Colonic mucosa (tissue), 4 donors: ENCODE measurements at regions not wholly inside any gene's neighbourhood (a gene's known extent, or its start where the extent isn't known, plus 50 kb on each side); places are given as distances from the start of the nearest gene placed in this dataset.
A peak's percentile ranks its signal among the peaks of the same experiment; 100 is the strongest.

Source experiments
- DNase-seq: peaks from one replicate; pipeline ENCODE4 v3.0.0-alpha.2; 2020
- H3K27ac ChIP-seq: fragments of 200-600 bp; one replicate; pipeline ENCODE4 v1.8.0; 2021
- H3K27me3 ChIP-seq: fragments of 200-600 bp; one replicate; pipeline ENCODE4 v1.8.0; 2021
- H3K36me3 ChIP-seq: fragments of 200-600 bp; one replicate; pipeline ENCODE4 v1.8.0; 2021
- H3K4me1 ChIP-seq: fragments of 200-600 bp; one replicate; pipeline ENCODE4 v1.8.0; 2021; ENCODE audit warnings: mild to moderate bottlenecking
- H3K4me3 ChIP-seq: fragments of 200-600 bp; one replicate; pipeline ENCODE4 v1.8.0; 2021
- H3K9ac ChIP-seq, 2 donors: one replicate each; pipeline ENCODE4 v1.7.0; 2013; ENCODE audit warnings: control low read depth in 2 of 2, low read depth in 2 of 2, low read length in 2 of 2
- H3K9me3 ChIP-seq: fragments of 200-600 bp; one replicate; pipeline ENCODE4 v1.8.0; 2021
- intact Hi-C: fragments of 100-400 bp; cut with DNase I; formaldehyde crosslinking; loops from one replicate; pipeline ENCODE4 v1.14.1; 2022
- TF ChIP-seq, protein P1 (sequence below): fragments of 200-600 bp; IDR thresholded peaks from one replicate; pipeline ENCODE4 v1.8.0; 2022; ENCODE audit warnings: antibody characterized with exemption, mild to moderate bottlenecking
- donor health status: healthy.
- donor health status: DM: no; HTN: no; CAD: no.
- donor health status: DM: no; HTN: no; CAD: no.

DNA sequence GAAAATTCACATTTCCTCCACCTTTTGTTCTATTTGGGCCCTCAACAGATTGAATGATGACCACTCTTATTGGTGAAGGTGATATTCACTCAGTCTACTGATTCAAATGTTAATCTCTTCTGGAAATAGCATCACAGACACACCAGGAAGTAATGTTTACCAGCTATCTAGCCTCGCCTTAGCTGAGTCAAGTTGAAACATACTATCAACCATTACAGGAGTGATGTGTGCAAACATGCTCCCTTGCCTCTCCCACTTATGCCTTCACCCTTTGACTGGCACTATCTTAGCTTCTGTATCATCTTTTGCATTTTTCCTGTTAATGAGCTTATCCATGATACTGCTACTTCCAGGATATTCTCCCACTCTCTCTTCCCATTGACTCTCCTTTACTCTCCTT, 191.9 kb downstream of the CENPW start:
- Histone ChIP-seq H3K27me3 (no peaks in the 10 kb centered on the region), H3K9me3 (no peaks in the 10 kb centered on the region), H3K4me3 (no peak overlapping the region), H3K36me3 (no peaks in the 10 kb centered on the region), H3K4me1 (no peaks in the 10 kb centered on the region), H3K9ac (no peak overlapping the region), H3K27ac (peak overlapping the region; percentile 49)
- DNase-seq, result no peak
- TF ChIP-seq, protein P1, sequence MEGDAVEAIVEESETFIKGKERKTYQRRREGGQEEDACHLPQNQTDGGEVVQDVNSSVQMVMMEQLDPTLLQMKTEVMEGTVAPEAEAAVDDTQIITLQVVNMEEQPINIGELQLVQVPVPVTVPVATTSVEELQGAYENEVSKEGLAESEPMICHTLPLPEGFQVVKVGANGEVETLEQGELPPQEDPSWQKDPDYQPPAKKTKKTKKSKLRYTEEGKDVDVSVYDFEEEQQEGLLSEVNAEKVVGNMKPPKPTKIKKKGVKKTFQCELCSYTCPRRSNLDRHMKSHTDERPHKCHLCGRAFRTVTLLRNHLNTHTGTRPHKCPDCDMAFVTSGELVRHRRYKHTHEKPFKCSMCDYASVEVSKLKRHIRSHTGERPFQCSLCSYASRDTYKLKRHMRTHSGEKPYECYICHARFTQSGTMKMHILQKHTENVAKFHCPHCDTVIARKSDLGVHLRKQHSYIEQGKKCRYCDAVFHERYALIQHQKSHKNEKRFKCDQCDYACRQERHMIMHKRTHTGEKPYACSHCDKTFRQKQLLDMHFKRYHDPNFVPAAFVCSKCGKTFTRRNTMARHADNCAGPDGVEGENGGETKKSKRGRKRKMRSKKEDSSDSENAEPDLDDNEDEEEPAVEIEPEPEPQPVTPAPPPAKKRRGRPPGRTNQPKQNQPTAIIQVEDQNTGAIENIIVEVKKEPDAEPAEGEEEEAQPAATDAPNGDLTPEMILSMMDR, result no peak
- intact Hi-C loops, result no loop called here

- no peak for DNase-seq
- Histone ChIP-seq H3K9me3 (no peaks in the 10 kb centered on the region), H3K27me3 (no peaks in the 10 kb centered on the region), H3K4me1 (no peaks in the 10 kb centered on the region), H3K36me3 (no peaks in the 10 kb centered on the region), H3K4me3 (no peak overlapping the region), H3K9ac (no peak overlapping the region), H3K27ac (no peak overlapping the region)
- TF ChIP-seq, protein P1, result no peak
- intact Hi-C loops, result no loop called here
Observed at GRCh38 chr6:126534401-126534800, 194.5 kb downstream of the CENPW start.

GRCh38 chr6:126535138-126535537, 195.2 kb downstream of the CENPW start:
- Histone ChIP-seq H3K4me3 (no peak overlapping the region), H3K4me1 (no peaks in the 10 kb centered on the region), H3K9me3 (no peaks in the 10 kb centered on the region), H3K9ac (no peak overlapping the region), H3K36me3 (no peaks in the 10 kb centered on the region), H3K27me3 (no peaks in the 10 kb centered on the region), H3K27ac (no peak overlapping the region)
- DNase-seq, result no peak
- intact Hi-C loops, result no loop called here
- TF ChIP-seq, protein P1, result no peak

DNA sequence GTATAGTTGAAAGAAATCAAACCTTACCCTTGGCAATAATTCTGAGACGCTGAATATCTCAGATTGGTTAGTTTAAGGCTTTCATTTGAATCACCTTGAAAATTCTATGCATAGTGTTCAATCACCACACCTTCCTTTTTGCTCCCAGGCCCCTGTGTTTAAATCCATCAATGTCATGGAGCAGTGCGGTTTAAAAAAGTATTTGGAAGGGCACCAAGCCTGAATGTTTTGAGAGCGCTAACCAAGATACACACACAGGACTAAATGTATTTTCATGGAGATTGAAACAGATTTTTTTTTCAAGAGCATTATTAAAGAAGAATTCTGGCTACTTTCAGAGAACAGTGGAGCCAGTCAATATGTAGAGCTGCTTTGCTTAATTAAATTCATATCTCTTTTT, 195.7 kb downstream of the CENPW start:
- H3K36me3 ChIP-seq, result no peaks in the 10 kb centered on the region
- no peaks in the 10 kb centered on the region for H3K9me3 ChIP-seq
- no peak overlapping the region for H3K27ac ChIP-seq
- intact Hi-C loops, result no loop called here
- H3K4me3 ChIP-seq, result no peak overlapping the region
- no peaks in the 10 kb centered on the region for H3K27me3 ChIP-seq
- TF ChIP-seq, protein P1, result no peak
- no peaks in the 10 kb centered on the region for H3K4me1 ChIP-seq
- no peak for DNase-seq
- H3K9ac ChIP-seq, result no peak overlapping the region

DNA sequence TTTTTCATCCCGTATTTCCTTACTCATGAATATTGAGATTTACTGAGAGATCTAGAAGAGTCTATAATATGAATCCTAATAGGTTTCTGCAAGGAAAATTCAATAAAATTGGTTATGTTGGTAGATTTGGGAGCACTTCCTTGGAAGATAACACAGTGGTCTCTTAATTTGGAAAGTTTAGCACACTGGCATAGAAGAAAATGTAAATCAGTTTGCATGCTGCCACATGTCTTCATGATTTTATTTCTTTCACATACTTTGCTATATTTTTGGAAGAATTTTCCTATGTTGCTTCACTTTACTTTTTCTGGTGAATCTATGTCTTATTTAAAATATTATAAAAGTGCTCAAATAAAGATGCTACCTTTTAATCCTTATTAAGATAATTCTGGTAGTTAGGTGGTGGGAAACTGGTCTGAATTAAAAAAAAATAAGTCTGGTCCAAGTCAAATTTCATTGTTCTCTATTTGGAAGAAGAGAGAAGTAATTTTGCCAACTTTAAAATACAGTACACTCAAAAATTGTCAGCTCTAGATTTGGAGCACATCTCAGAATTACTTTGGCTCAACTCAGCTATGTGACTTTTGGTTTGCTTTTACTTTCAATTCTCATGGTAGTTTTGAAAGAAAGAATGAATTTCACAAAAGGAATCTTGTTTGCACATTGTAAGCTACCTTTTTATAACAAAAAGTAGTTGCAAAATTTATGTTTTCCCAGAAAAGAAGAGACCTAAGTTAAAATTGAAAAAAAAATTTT, 197.3 kb downstream of the CENPW start:
- no peak for DNase-seq
- no peaks in the 10 kb centered on the region for H3K9me3 ChIP-seq
- H3K9ac ChIP-seq, result no peak overlapping the region
- no peak overlapping the region for H3K27ac ChIP-seq
- no peaks in the 10 kb centered on the region for H3K36me3 ChIP-seq
- TF ChIP-seq, protein P1, result no peak
- intact Hi-C loops, result no loop called here
- H3K27me3 ChIP-seq, result no peaks in the 10 kb centered on the region
- no peaks in the 10 kb centered on the region for H3K4me1 ChIP-seq
- no peak overlapping the region for H3K4me3 ChIP-seq
